ENCODE measurements at regions not wholly inside any gene's neighbourhood (a gene's known extent, or its start where the extent isn't known, plus 50 kb on each side); places are given as distances from the start of the nearest gene placed in this dataset.

- no peak for TF ChIP-seq POLR2A (IDR thresholded peaks at IDR 0.05)
- TF ChIP-seq, protein P1, sequence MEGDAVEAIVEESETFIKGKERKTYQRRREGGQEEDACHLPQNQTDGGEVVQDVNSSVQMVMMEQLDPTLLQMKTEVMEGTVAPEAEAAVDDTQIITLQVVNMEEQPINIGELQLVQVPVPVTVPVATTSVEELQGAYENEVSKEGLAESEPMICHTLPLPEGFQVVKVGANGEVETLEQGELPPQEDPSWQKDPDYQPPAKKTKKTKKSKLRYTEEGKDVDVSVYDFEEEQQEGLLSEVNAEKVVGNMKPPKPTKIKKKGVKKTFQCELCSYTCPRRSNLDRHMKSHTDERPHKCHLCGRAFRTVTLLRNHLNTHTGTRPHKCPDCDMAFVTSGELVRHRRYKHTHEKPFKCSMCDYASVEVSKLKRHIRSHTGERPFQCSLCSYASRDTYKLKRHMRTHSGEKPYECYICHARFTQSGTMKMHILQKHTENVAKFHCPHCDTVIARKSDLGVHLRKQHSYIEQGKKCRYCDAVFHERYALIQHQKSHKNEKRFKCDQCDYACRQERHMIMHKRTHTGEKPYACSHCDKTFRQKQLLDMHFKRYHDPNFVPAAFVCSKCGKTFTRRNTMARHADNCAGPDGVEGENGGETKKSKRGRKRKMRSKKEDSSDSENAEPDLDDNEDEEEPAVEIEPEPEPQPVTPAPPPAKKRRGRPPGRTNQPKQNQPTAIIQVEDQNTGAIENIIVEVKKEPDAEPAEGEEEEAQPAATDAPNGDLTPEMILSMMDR (IDR thresholded peaks at IDR 0.05) = no peak
- no peak for DNase-seq
- intact Hi-C loops (cut with DNase I; ENCODE audit: low total_unique reads) = no loop called here
- 87 to 96% methylated on average over 2 of the region's 2 CpGs for WGBS, 2 donors
- Histone ChIP-seq H3K9me3 (no peaks in the 10 kb centered on the region), H3K4me1 (no peaks in the 10 kb centered on the region), H3K4me3 (no peak overlapping the region), H3K36me3 (ENCODE audit: low read depth, missing control alignments) (no peaks in the 10 kb centered on the region), H3K27ac (no peak overlapping the region), H3K27me3 (no peaks in the 10 kb centered on the region)
Observed at GRCh38 chr4:179071131-179071530, 1628.9 kb upstream of the AGA start.

DNA sequence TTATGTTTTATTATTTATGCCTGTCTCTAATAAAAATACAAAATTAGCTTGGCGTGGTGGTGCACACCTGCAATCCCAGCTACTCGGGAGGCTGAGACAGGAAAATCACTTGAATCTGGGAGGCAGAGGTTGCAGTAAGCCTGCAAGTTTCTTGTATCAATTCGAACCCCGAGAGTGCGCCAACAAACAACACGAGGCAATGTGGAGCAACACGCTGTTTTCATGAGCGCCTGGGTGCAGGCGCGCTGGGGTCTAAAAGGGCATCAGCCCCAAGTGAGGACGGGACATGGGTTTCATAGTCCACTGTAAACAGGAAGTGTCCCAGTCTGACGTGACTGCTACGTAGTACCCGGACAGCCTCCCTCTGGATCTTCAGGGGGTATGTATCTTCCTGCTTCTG, 1634.6 kb upstream of the AGA start:
- no peak overlapping the region for H3K27ac ChIP-seq
- intact Hi-C loops (cut with DNase I; ENCODE audit: low total_unique reads) = no loop called here
- H3K9me3 ChIP-seq = no peaks in the 10 kb centered on the region
- TF ChIP-seq POLR2A (IDR thresholded peaks at IDR 0.05) = no peak
- TF ChIP-seq, protein P1 (IDR thresholded peaks at IDR 0.05) = no peak
- WGBS, 2 donors = 70 to 74% methylated on average over 13 to 14 of the region's 14 CpGs
- H3K27me3 ChIP-seq = no peaks in the 10 kb centered on the region
- DNase-seq = no peak
- H3K4me3 ChIP-seq = peak overlapping the region in 1 of 2 donors; percentile 20
- no peaks in the 10 kb centered on the region for H3K36me3 ChIP-seq (ENCODE audit: low read depth, missing control alignments)
- no peaks in the 10 kb centered on the region for H3K4me1 ChIP-seq

DNA sequence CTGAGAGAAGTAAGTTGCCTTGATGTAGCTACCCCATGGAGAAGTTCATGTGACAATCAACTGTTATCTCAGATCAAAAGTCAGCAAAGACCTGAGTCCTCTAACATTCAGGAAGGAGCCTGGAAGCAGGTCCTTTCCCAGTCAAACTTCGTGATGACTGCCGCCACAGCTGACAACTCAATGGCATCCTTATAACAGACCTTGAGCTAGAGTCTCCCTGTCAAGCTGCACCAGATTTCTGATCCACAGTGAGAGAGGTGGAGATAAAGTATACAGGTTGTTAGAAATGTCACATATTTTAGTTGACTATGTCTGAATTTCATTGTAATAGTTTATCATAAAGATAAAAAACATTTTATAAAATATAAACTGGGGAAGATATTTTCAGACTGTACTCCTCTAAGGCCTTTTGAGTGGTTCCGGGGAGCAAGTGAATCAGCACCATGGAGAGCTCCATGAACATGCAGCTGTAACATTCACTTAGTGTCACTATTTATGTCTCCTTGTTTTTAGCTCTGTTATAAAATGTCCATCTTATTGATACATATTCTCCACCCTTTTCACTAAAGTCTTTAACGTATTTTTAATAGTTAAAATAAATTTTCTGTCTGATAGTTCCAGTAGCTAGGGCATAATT, 1653.5 kb upstream of the AGA start:
- H3K4me3 ChIP-seq = no peak overlapping the region
- no peaks in the 10 kb centered on the region for H3K36me3 ChIP-seq (ENCODE audit: low read depth, missing control alignments)
- intact Hi-C loops (cut with DNase I; ENCODE audit: low total_unique reads) = no loop called here
- no peaks in the 10 kb centered on the region for H3K9me3 ChIP-seq
- peak; percentile 67 for DNase-seq
- WGBS, 2 donors = 17 to 31% methylated on average over 4 of the region's 4 CpGs
- H3K27me3 ChIP-seq = no peaks in the 10 kb centered on the region
- H3K4me1 ChIP-seq = no peaks in the 10 kb centered on the region
- no peak overlapping the region for H3K27ac ChIP-seq
- TF ChIP-seq, protein P1 (IDR thresholded peaks at IDR 0.05) = no peak
- no peak for TF ChIP-seq POLR2A (IDR thresholded peaks at IDR 0.05)

GRCh38 chr4:179097741-179098140, 1655.5 kb upstream of the AGA start:
- H3K36me3 ChIP-seq (ENCODE audit: low read depth, missing control alignments) = no peaks in the 10 kb centered on the region
- H3K9me3 ChIP-seq = no peaks in the 10 kb centered on the region
- H3K27me3 ChIP-seq = no peaks in the 10 kb centered on the region
- intact Hi-C loops (cut with DNase I; ENCODE audit: low total_unique reads) = no loop called here
- DNase-seq = peak; percentile 50
- no peaks in the 10 kb centered on the region for H3K4me1 ChIP-seq
- no peak overlapping the region for H3K4me3 ChIP-seq
- no peak overlapping the region for H3K27ac ChIP-seq
- no peak for TF ChIP-seq POLR2A (IDR thresholded peaks at IDR 0.05)
- TF ChIP-seq, protein P1 (IDR thresholded peaks at IDR 0.05) = no peak
- 5 to 9% methylated on average over 1 of the region's 1 CpG for WGBS, 2 donors

GRCh38 chr4:179110356-179110755, 1668.1 kb upstream of the AGA start:
- intact Hi-C loops (cut with DNase I; ENCODE audit: low total_unique reads) = no loop called here
- no peaks in the 10 kb centered on the region for H3K27me3 ChIP-seq
- no peaks in the 10 kb centered on the region for H3K36me3 ChIP-seq (ENCODE audit: low read depth, missing control alignments)
- TF ChIP-seq, protein P1 (IDR thresholded peaks at IDR 0.05) = no peak
- TF ChIP-seq POLR2A (IDR thresholded peaks at IDR 0.05) = no peak
- no peak overlapping the region for H3K4me3 ChIP-seq
- WGBS, 2 donors = 91 to 94% methylated on average over 2 of the region's 2 CpGs
- H3K9me3 ChIP-seq = no peaks in the 10 kb centered on the region
- H3K4me1 ChIP-seq = no peaks in the 10 kb centered on the region
- DNase-seq = no peak
- H3K27ac ChIP-seq = no peak overlapping the region
